ENCODE measurements at regions not wholly inside any gene's neighbourhood (a gene's known extent, or its start where the extent isn't known, plus 50 kb on each side); places are given as distances from the start of the nearest gene placed in this dataset.

- no peak for DNase-seq
These were observed 115.4 kb upstream of the STK26 start for GRCh38 chrX:131907488-131908314.

- DNase-seq: no peak
These were observed 112.5 kb upstream of the STK26 start for GRCh38 chrX:131910586-131910985.

- no peak for DNase-seq
These were observed 107.6 kb upstream of the STK26 start for GRCh38 chrX:131915488-131915887.

GRCh38 chrX:131917588-131917987 lies 105.5 kb upstream of the STK26 start:
- DNase-seq: no peak

GRCh38 chrX:131918839-131919238 lies 104.3 kb upstream of the STK26 start:
- no peak for DNase-seq

- DNase-seq: no peak
These were observed 99.4 kb upstream of the STK26 start for GRCh38 chrX:131923614-131924250.

GRCh38 chrX:131938749-131939148 lies 84.4 kb upstream of the STK26 start:
- DNase-seq: no peak

GRCh38 chrX:131942034-131942433 lies 81.1 kb upstream of the STK26 start:
- DNase-seq: no peak

GRCh38 chrX:131944936-131945902 lies 77.9 kb upstream of the STK26 start:
- DNase-seq: no peak

- DNase-seq: no peak
These were observed 71.9 kb upstream of the STK26 start for GRCh38 chrX:131951166-131951565.

GRCh38 chrX:131955099-131955777 lies 67.9 kb upstream of the STK26 start:
- DNase-seq: no peak

- no peak for DNase-seq
These were observed 64.4 kb upstream of the STK26 start for GRCh38 chrX:131958724-131959123.

GRCh38 chrX:131970347-131970746 lies 52.8 kb upstream of the STK26 start:
- DNase-seq: no peak

Data from NCI-H510A treated with DMSO at 0.1 percent for 48 hours (cell line).